Adipocyte (in vitro differentiated cells): ENCODE measurements at regions not wholly inside any gene's neighbourhood (a gene's known extent, or its start where the extent isn't known, plus 50 kb on each side); places are given as distances from the start of the nearest gene placed in this dataset.

Experiments used
- DNase-seq: peaks from one replicate; pipeline ENCODE4 v3.0.0-alpha.2; 2015; ENCODE audit warnings: low read depth
- H3K27me3 ChIP-seq: replicated peaks from 2 replicates; pipeline ENCODE4 v1.7.0; 2013; ENCODE audit warnings: mild to moderate bottlenecking, low read length, moderate library complexity; ENCODE audit not compliant: control insufficient read depth, insufficient read depth
- H3K36me3 ChIP-seq: 2 replicates; pipeline ENCODE4 v1.7.0; 2013; ENCODE audit warnings: low read length, mild to moderate bottlenecking, moderate library complexity; ENCODE audit not compliant: control insufficient read depth, insufficient read depth, severe bottlenecking
- H3K4me1 ChIP-seq: 2 replicates; pipeline ENCODE4 v1.7.0; 2013; ENCODE audit warnings: mild to moderate bottlenecking, low read length, moderate library complexity; ENCODE audit not compliant: control insufficient read depth, insufficient read depth
- H3K4me3 ChIP-seq: 2 replicates; pipeline ENCODE4 v1.7.0; 2013; ENCODE audit warnings: mild to moderate bottlenecking, low read length, moderate library complexity
- H3K9ac ChIP-seq: 2 replicates; pipeline ENCODE4 v1.7.0; 2013; ENCODE audit warnings: mild to moderate bottlenecking, low read length, moderate library complexity
- H3K9me3 ChIP-seq: 2 replicates; pipeline ENCODE4 v1.7.0; 2013; ENCODE audit warnings: mild to moderate bottlenecking, low read length, moderate library complexity; ENCODE audit not compliant: control insufficient read depth

DNA sequence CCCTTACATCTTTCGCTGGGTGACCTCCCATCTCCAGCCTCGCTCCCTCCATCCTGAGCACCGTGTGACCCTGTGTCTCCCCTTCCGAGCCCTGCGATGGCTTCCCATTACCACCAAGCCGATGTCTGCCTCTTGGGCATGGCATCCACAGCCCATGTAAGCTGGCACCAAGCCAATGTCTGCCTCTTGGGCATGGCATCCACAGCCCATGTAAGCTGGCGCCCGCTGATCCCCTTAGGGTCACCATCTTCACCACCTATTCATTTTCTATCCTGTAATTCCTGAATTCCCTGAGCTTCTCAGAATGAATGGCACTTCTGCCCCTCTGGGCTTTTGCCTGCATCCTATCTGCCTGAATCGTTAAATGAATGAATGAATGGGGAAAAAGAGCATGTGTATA, 478.2 kb upstream of the CCL2 start:
- no peak overlapping the region for H3K9ac ChIP-seq
- peaks cover 14% of the 10 kb centered on the region for H3K27me3 ChIP-seq
- H3K4me1 ChIP-seq: no peaks in the 10 kb centered on the region
- H3K9me3 ChIP-seq: no peaks in the 10 kb centered on the region
- no peaks in the 10 kb centered on the region for H3K36me3 ChIP-seq
- no peak for DNase-seq
- no peak overlapping the region for H3K4me3 ChIP-seq

GRCh38 chr17:33777674-33778073, 477.4 kb upstream of the CCL2 start:
- Histone ChIP-seq H3K4me3 (no peak overlapping the region), H3K9ac (no peak overlapping the region), H3K27me3 (peaks cover 16% of the 10 kb centered on the region), H3K9me3 (no peaks in the 10 kb centered on the region), H3K4me1 (no peaks in the 10 kb centered on the region), H3K36me3 (no peaks in the 10 kb centered on the region)
- DNase-seq: no peak

DNA sequence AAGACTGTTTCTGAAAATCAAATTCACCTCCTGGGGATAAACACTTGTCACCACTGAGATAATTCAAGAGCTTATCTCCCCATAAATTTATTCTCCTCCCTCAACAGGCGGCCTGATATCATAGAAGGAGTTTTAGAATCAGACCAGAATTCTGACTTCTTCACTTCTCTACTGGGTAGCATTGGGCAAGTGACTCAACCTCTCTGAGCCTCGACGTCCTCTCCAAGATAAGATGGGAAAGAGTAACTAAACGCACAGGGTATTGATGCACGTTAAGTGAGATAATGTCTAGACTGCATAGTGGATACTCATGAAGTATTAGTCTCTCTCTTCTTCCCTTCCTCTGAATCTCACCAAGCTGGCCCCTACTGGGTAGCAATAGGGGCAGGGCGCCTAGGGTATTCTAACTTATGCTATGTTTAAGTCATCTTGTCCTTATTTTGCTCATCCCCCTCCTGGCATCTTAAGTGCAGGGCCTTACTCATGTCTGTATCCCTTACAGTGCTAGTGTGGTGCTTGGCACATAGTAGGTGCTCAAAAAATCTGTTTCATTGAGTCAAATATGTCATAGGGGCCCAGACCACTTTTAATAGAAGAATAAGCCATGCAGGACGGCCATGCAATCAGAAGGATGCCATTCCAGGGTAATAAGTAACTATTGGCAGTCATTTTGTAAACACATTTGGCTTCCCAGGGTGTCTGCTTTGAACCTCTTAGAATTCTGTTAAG, 476.4 kb upstream of the CCL2 start:
- Histone ChIP-seq H3K36me3 (no peaks in the 10 kb centered on the region), H3K27me3 (peaks cover 26% of the 10 kb centered on the region), H3K4me1 (no peaks in the 10 kb centered on the region), H3K9ac (no peak overlapping the region), H3K9me3 (no peaks in the 10 kb centered on the region), H3K4me3 (no peak overlapping the region)
- DNase-seq: no peak

- H3K36me3 ChIP-seq: no peaks in the 10 kb centered on the region
- H3K4me1 ChIP-seq: no peaks in the 10 kb centered on the region
- no peaks in the 10 kb centered on the region for H3K9me3 ChIP-seq
- no peak overlapping the region for H3K4me3 ChIP-seq
- no peak overlapping the region for H3K9ac ChIP-seq
- H3K27me3 ChIP-seq: peaks cover 29% of the 10 kb centered on the region
- DNase-seq: peak; percentile 65
Observed at GRCh38 chr17:33779234-33779591, 475.9 kb upstream of the CCL2 start.

DNA sequence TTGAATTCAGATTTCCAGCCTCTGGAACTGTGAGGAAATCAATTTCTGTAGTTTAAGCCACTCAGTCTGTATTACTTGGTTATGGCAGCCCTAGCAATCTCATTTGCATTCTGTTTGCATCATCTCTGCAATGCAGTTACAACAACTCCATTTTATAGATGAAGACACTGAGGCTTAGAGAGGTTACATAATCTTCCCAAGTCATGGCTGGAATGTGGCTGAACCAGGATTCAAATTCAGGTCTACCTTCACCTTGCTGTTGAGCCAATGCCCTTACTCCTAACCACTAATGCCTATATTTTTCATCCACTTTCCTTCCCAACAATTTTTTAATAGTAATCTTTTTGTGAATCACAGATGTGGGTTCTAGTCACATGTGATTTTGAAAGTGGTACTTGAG, 469.8 kb upstream of the CCL2 start:
- Histone ChIP-seq H3K9me3 (no peaks in the 10 kb centered on the region), H3K4me1 (no peaks in the 10 kb centered on the region), H3K36me3 (no peaks in the 10 kb centered on the region), H3K4me3 (no peak overlapping the region), H3K9ac (no peak overlapping the region), H3K27me3 (peaks cover 26% of the 10 kb centered on the region)
- DNase-seq: no peak

- H3K4me1 ChIP-seq: no peaks in the 10 kb centered on the region
Observed at GRCh38 chr17:33786478-33786877, 468.6 kb upstream of the CCL2 start.

GRCh38 chr17:33789658-33790057, 465.4 kb upstream of the CCL2 start:
- DNase-seq: no peak
- Histone ChIP-seq H3K4me3 (no peak overlapping the region), H3K9ac (no peak overlapping the region), H3K27me3 (peaks cover 3% of the 10 kb centered on the region), H3K36me3 (no peaks in the 10 kb centered on the region), H3K4me1 (no peaks in the 10 kb centered on the region), H3K9me3 (no peaks in the 10 kb centered on the region)

More at GRCh38 chr17:33786478-33786877, 468.6 kb upstream of the CCL2 start:
- DNase-seq: no peak
- Histone ChIP-seq H3K4me3 (no peak overlapping the region), H3K9ac (no peak overlapping the region), H3K27me3 (peaks cover 15% of the 10 kb centered on the region), H3K36me3 (no peaks in the 10 kb centered on the region), H3K9me3 (no peaks in the 10 kb centered on the region)

- H3K9ac ChIP-seq: no peak overlapping the region
- H3K36me3 ChIP-seq: no peaks in the 10 kb centered on the region
- no peak overlapping the region for H3K4me3 ChIP-seq
- H3K27me3 ChIP-seq: peaks cover 17% of the 10 kb centered on the region
- no peaks in the 10 kb centered on the region for H3K4me1 ChIP-seq
- no peaks in the 10 kb centered on the region for H3K9me3 ChIP-seq
- DNase-seq: no peak
Observed at GRCh38 chr17:33797181-33797580, 457.9 kb upstream of the CCL2 start.

- H3K4me1 ChIP-seq: no peaks in the 10 kb centered on the region
- DNase-seq: no peak
- peaks cover 21% of the 10 kb centered on the region for H3K27me3 ChIP-seq
- no peaks in the 10 kb centered on the region for H3K36me3 ChIP-seq
- no peaks in the 10 kb centered on the region for H3K9me3 ChIP-seq
- H3K4me3 ChIP-seq: no peak overlapping the region
- no peak overlapping the region for H3K9ac ChIP-seq
Observed at GRCh38 chr17:33798308-33798707, 456.8 kb upstream of the CCL2 start.

- Histone ChIP-seq H3K9me3 (no peaks in the 10 kb centered on the region), H3K4me3 (no peak overlapping the region), H3K4me1 (no peaks in the 10 kb centered on the region), H3K36me3 (no peaks in the 10 kb centered on the region), H3K27me3 (peaks cover 22% of the 10 kb centered on the region), H3K9ac (no peak overlapping the region)
- DNase-seq: no peak
Observed at GRCh38 chr17:33802349-33803198, 452.5 kb upstream of the CCL2 start.

DNA sequence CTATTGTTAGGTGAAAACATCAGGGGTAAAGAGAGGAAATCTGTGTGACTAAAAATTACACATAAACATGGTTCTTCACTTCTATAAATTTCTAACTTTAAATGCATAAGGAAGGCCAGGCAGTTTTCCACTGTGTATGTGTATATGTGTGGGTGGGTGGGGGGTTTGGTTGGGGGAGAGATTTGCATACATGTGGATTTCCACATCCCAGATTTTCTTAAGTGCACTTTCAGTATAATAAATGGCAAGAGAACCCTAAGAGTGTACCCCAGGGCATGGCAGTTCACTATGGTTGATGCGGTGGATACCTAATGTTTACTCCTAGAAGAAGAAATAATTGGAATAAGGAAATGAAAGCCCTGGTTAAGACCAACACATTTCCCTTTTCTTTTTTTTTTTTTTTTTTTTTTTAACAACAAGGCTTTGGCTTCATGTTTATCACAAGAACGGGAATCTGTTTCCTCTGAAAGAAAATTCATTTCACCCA, 451.8 kb upstream of the CCL2 start:
- DNase-seq: no peak
- Histone ChIP-seq H3K9me3 (no peaks in the 10 kb centered on the region), H3K36me3 (no peaks in the 10 kb centered on the region), H3K4me1 (no peaks in the 10 kb centered on the region), H3K4me3 (no peak overlapping the region), H3K27me3 (peaks cover 24% of the 10 kb centered on the region), H3K9ac (no peak overlapping the region)
